ENCODE measurements at regions not wholly inside any gene's neighbourhood (a gene's known extent, or its start where the extent isn't known, plus 50 kb on each side); places are given as distances from the start of the nearest gene placed in this dataset.
A peak's percentile ranks its signal among the peaks of the same experiment; 100 is the strongest.

DNA sequence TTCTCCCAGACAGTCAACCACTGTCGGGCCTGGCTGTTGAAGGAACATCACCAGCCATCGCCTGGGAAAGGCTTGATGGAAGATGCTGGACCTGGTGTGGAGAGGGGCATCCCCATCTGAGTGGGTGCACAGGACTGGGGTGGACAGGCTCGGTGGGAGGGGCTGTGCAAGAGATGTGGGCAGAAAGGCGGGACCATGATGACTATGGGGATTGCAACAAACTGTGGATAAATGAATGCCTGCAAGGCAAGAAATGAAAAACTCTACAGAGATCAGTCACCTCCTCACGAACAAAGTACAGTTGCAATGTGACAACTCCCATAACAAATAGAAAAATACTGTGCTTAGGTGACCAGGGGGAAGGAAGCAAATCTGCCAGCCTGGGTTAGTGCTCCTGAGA, 171.9 kb upstream of the GPR12 start:
- DNase-seq (ENCODE audit: low read depth) = no peak

DNA sequence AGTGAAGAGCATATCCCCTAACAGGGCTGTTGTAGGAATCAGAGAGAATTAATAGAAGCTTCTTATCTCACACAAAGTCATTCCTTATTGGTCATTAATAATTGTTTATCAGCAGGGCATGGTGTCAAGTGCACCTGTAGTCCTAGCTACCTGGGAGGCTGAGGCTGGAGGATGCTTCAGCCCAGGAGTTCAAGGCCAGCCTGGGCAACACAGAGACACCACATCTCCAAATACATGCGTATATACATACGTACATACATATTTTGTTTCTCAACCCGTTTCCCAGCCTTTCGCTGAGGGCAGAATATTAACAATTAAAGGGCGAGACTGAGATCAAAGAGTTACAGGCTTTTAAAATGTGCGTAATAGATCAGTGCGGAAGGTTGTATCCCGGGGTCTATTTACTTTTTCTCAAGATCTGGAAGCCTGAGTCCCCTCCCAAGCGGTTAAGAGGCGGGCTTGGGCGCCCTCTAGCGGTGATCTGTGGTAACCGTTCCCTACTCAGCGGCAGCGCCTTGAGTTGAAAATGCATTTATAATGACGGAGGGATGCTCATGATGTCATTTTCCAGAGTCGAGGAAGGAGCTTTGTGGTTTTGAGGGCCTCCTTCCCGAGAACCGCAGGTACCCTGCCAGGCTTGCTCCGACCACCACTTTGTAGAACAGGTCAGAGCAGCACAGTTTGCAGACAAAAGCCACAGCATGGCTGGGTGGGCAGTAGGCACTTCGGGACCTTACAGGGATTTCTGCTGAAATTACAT, 169.6 kb upstream of the GPR12 start:
- peak; percentile 49 for DNase-seq (ENCODE audit: low read depth)

DNA sequence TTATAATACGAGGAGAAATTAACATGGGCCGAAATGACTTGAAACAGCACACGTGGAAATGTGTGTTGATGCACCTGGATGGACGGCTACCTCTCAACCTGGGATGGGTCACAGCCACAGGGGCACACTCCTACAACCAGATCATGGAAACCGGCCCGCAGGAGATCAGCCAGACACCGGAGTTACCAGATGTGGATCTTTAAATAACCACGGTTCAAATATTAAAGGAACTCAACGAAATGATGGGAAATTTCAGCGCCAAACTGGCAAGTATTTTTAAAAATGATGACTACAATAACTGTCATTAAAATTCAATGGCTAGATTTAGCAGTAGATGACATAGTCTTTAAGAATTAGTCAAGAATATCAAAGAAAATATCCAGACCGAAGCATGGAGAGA, 166.9 kb upstream of the GPR12 start:
- DNase-seq (ENCODE audit: low read depth) = no peak

DNA sequence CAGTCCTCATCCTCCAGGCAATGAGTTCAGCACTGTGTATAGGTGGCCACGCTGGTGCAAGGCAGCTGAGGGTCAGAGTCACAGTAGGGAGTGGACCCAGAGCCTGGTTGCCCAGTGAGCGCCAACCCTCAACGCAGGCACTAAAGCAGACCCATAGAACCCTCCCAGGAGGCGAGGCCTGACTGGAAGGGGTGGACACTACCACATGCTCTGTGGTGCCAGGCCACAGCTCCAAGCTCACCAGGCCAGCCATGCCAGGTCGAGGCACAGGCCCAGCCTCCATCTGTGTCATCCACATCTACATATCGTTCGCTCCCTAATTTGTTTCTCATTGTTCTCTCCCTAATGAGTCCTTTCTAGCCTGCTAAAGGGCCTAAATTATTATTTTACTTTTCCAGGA, 165.8 kb upstream of the GPR12 start:
- DNase-seq (ENCODE audit: low read depth) = no peak

DNA sequence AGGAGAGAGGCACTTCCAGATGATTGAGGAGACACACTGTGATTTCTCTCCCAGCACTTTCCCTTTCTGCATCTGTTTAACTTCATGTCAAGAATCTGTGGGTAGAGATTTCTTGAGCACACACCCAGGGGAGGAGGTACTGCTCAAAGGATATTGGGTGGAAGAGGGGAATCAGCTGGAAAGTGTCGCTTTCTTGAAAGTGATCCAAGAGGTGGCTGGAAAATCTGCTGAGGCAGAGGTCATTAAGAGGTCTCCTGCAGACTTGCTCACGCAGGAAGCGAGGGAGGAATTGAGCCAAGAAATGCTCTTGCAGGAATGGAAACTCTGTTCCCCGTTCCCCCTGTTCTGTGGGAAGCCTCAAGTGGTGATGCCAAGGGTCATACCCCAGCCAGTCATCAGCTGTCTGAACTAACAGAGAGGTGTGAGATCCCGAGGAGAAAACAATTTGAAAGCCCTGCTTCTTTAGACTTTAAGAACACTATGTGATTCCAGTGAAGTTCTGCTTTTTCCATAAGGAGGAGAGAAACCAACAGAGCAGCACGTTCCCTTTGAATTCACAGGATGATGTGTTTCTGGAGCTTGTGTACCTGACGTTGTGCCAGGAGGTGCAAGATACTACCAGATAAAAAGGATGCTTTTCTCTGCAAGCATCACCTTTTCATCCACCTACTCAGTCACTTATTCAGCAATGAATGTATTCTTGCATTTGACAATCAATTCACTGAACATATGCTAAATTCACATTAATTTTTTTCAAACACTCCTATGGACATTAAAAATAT, 163.4 kb upstream of the GPR12 start:
- DNase-seq (ENCODE audit: low read depth) = no peak

DNA sequence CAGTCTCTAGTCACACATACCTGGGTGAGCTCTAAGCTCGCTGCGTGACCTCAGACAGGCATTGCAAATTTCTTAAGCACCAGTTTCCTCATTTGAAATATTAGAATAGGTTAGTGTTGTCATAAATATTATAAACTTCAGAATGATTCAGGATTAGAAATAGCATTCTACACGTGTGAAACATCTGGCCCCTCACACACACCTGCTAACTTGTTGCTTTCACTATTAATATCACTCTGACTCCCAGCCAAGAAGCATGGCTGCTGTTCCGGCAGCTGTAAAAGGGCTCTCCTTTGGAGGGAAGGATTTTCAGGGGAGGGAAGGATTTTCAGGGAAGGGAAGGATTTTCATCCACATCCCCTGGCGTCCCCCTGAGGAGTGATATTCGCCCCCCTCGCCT, 161.3 kb upstream of the GPR12 start:
- no peak for DNase-seq (ENCODE audit: low read depth)

DNA sequence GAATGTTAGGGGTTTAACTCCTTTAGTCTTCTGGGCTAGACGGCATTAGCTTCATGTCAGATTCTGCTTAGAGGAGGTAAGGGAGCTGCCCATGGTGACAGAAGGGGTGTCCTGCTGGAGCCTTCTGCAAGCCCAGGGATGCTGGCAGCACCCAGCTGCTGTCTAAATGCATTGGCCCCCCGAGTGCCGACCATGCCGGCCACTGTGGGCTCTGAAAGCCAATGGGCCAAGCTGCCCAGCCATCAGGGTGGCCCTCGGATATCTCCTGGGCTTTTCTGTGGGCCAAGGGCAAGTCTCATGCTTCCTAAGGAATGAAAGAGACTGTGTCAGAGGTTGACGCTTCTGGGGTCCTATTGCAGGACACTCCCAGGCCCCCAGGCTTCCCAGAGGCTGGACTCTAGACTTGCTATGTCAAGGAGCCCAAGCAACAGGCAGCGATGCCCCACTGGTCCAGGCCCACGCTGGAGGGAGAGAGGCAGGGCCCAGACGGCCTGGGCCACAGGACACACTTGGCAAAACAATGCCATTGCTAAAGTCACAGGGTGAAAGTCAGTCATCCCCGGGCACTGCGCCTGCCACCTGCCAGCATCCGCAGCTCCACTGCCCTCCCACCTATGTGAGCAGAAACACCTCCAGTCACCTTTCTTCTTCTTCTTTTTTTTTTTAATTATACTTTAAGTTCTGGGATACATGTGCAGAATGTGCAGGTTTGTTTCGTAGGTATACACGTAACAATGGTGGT, 160.2 kb upstream of the GPR12 start:
- no peak for DNase-seq (ENCODE audit: low read depth)

DNA sequence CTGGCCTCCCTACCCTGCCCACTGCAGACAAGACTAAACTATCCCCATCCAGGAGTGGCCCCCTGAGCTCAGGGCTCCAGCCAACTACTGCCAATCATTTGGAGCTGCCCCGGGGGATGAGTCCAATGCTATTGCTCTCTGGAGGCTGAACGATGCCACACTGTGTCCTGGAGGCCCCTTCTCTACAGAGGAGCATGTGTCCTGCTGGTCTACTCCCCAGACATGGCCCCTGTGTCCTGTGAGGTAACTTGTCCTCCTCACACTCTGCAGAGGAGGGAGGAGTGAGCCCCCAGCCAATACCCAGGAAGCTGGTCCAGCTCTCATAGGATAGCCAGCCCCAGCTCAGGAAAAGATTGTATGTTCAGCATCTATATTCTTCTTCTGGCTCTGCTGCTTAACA, 159.1 kb upstream of the GPR12 start:
- no peak for DNase-seq (ENCODE audit: low read depth)

DNA sequence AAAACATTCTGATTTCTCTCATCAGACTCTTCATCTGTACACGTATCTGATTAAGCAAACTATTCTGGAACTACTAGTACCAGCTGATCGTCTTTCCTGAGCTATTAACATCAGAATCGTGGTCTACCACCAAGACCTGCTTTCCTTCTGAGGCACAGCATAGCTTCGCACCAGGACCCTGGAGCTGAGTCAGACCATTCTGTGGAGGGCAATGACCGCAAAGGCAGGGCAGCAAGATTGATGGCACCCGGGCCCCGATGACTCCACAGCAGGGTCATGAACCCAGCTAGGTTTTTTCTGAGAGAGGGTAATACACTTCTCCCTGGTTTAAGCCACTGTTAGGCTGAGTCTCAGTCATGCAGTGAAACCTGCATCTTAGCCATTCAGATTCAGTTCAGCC, 158.7 kb upstream of the GPR12 start:
- DNase-seq (ENCODE audit: low read depth) = no peak

DNA sequence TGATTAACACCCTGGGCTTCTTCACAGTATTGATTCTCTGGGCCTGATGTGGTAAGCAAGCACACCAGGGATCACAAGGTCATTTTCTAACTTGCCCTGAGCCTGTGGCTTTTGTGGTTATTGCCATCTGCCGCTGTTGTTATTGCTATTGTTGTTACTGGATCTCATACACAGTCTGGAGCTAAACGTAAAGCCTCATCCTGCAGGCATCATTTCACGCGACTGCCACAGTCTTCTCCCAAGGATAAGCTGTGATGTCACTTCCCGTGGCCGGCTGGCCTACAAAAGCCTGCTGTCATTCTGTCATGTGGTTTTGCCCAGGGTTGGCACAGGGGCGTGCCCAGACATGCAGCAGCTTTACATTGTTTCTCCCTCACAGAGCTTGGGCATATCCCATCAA, 154.0 kb upstream of the GPR12 start:
- DNase-seq (ENCODE audit: low read depth) = no peak

DNA sequence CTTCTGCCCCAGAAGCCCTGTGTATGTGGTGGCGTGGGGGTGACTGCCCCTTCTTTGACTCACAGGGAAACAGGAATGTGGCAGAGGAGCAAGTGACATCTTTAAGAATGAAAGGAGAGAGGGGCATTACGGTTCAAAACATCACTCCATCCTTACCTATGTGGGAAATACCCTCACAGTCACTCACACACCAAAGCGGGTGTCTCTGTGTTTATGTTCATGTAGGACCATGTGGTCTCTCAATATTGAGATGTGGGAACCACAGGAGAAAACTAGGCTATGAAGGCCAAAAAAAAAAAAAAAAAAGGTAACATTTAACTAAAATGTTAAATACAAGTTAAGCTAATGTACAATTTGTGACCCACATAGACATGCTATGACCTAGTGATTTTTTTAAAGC, 153.6 kb upstream of the GPR12 start:
- no peak for DNase-seq (ENCODE audit: low read depth)

DNA sequence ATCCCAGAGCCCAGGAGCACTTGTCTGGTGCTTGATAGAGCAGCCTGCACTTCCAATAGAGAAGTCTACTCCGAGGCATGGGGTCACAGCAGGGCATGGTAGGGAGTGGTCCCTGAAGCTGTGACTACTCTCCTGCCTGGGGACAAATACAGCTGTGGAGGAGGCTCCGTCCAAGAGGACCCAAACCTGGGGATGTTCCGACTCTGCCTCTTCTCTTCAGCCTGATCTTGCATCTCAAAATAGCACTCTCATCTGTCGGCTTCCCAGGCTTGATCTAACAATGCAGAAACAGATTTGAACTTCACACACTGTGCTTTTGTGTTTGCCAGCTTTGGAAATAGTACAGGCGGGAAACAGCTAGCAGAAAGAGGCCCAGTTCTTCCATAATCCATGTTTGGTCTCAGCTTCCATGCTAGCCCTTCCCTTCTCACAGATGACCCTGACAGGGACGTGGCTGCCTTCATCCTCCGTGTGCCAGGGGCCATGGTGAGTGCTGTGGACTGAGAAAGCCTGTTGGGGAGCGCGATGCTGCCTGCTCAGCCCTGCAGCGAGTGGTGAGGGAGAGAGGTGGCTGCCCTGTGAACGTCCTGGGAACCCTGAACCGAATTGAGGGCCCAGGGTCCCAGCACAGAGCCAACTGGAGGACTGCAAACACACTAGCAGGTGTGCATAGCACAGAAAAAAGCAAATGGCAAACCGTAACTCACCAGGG, 150.3 kb upstream of the GPR12 start:
- no peak for DNase-seq (ENCODE audit: low read depth)

DNA sequence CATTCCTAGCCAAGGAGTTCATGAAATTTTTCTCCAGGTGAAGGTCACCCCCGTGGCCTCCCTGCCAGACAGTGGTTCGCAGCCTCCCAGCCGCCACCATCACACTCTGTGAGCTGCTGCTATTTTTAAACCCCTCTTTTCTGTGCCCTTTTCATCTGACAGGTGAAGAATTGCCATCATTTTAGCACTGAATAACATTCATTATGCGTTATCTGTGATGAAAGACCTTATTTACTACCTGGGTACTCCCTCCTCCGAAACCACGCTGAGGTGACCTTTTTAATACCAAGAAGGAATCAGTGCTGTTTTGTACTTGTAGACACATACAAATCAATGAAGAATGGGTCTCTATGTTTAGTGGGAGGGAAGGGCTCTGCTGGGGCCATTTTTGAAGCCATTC, 148.9 kb upstream of the GPR12 start:
- no peak for DNase-seq (ENCODE audit: low read depth)

DNA sequence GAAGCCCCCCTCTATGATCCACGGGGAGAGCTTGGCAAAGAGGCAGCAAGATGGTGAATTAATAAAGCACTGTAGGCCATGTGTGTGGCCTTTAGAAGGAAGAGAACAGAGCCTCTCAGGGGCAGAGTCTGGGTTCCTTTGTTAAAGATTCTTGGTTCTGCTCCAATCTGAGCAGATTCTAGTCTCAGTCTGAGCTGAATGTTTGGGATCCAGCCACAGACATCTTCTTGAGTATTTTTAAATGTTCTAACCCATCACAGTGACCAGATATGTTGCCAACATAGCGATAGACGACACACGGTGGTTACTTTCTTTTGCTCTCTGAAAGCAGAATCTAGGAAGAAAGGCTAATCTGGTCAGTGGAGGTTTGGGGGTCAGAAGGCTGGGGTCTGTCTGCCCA, 147.5 kb upstream of the GPR12 start:
- no peak for DNase-seq (ENCODE audit: low read depth)

DNA sequence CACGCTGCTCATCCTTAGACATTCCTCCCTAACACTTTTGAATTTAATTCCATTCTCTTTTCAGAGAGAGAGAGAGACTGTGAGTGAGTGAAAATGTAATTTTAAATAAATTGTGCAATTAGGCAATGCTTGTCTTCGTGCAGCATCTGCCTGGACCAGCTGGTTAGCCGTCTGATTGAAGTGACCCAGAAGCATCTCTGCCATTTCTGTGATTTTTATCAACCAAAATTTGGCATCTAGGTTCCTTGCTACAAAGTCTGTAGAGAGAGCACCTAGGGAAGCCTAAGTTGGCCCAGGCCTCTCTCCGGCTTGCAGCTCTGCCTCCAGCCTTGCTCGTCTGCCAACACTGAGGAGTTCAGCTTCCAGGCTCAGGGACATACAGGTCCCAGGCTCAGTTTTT, 138.6 kb upstream of the GPR12 start:
- DNase-seq (ENCODE audit: low read depth) = no peak

DNA sequence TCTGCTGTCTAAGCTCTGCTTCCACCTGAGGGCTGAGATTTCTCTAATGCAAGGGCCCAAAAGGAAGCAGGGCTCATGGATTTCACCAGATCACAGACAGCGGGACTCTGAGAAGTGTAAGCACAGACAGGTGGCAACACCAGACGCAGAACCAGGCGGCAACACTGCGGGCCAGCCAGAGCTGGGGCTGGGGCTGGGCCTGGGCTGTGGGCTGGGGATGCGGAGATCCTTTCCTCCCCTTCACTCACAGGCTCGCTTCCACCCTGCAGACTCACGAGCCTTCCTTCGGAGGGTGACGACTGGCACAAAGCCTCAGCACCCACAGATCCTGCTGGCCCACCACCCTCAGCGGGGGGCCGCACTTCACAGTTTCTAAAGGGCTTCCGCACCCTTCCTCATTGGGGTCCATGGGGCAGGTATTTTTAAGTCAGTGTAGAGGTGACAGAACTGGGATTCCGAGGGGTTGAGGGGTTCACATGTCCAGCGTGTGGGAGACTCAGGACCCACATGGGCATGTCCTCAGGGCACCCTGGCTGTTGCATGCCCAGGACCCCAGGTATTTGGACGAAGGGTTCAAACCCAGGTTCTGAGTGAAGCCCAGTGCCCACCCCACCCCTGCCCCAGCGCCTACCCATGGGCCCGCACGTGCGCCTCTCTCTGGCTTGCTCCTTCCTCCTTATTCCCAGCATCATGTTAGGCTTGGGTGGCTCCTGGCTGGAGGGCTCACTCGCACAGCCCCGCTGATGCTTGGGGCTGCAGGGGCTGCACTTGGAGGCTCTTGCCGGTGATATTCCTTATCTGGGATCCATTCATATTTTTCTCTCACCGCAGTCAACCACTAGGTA, 137.3 kb upstream of the GPR12 start:
- DNase-seq (ENCODE audit: low read depth) = no peak

DNA sequence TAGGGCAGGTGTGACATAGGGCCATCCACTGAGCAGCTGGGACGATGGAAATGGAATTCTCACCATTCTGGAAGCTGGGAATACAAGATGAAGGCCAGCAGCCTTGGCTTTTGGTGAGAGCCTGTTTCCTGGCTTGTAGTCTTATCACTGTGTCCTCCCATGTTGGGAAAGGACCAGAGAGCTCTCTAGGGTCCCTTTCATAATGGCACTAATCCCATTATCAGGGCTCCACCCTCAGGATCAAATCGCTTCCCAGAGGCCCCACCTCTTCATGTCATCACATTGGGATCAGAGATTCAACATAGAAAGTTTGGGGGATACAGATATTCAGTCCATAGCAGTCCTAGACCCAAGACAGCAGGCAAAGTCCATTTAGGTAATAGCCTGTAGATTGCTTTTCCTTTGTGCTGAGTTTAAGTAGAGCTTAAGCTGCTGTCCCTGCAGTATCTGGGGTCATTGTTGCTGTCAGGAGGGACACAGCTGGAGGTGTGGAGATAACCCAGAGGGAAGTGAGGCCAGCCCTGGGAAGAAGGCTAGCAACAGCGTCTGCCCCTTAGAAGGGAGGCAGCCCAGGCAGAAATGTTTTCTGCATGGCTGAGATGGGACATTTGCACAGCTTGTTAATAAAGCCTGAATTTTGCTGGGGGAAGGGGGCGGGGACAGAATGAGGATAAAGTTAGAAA, 136.5 kb upstream of the GPR12 start:
- no peak for DNase-seq (ENCODE audit: low read depth)

DNA sequence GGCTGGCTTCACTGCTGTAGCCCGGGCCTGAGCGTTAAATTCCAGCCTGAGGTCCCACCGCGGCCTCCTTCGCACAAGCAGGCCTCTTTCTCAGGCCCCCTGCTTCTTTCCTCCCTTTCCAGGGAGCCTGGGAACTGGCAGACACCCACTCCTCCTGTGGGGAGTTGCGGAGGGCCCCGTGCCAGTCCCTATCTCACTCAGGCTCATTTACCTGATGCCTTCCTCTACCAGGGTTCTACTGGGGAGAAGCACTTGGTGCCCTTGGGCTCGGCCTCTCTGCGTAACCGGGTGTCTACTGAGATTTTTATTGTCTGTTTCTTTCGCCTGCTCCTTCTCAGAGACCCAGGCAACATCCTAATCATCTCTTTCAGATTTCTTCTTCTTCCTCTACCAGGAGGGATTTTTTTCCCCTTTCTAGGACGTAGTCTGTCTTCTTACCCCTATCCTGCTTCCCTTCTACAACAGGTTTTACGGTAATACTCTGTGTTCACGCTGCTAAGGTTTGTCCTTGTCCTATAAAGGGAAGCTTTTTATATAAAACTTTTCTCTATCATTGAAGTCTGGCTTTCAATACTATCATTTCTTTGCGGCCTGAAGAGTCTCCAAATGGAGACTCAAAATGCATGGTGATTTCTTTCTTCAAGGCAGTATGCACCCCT, 135.4 kb upstream of the GPR12 start:
- DNase-seq (ENCODE audit: low read depth) = no peak

DNA sequence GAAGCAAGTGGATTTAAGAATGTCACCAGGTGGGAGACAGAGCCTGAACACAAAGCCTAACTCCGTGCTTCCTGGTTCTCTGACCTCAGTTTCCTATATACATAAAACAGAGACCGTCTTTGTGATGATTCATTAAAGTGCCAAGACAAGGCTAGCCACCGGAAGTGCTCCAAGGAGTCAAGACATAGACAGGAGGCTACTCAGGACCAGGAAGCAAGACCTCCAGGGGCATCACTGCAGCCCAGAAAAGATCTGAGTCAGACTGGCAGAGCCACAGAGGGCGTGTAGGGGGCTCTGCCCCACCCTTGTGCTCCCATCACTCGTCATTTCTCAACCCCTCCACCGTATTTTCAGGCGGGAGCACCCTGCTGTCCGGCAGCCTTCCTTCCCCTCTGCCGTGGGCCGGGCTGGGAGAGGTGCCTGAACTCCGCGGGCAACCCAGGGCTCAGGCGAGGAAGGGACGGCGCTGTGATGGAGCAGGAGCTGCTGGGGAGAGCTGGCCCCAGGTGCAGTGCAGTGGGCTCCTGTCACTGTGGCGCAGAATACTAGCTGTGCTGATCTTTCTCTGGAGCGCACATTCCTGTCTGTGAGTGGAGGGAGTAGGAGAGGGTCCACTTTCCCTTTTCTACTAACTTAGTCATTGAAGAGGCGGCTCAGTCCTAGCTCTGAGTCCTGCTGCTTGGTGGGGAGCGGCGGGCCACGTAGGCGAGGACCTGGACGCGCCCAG, 134.7 kb upstream of the GPR12 start:
- no peak for DNase-seq (ENCODE audit: low read depth)

DNA sequence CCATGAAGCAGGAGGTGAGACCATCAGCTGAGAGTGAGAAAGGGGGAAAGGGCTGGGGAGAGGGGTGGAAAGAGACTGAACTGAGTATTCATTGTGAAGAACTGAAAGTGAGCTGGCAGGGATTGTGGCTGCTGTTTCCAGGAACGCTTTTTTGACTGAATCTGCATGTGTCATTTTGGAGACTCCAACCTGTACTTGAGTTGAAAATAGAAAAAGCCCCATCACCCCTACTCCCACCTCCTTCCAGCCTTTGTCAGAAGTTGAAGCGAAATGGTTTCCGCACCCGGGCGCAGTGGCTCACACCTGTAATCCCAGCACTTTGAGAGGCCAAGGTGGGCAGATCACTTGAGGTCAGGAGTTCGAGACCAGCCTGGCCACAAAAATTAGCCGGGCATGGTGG, 128.0 kb upstream of the GPR12 start:
- no peak for DNase-seq (ENCODE audit: low read depth)
